ENCODE measurements at regions not wholly inside any gene's neighbourhood (a gene's known extent, or its start where the extent isn't known, plus 50 kb on each side); places are given as distances from the start of the nearest gene placed in this dataset.

GRCh38 chr7:43054052-43054722, 58.3 kb upstream of the HECW1 start:
- TF ChIP-seq POLR2A (IDR thresholded peaks at IDR 0.05), result no peak
- no peak for TF ChIP-seq CTCF (IDR thresholded peaks at IDR 0.05)

Data from heart left ventricle (tissue), 13 donors.